CD1c-positive myeloid dendritic cell (primary cell): ENCODE measurements at regions not wholly inside any gene's neighbourhood (a gene's known extent, or its start where the extent isn't known, plus 50 kb on each side); places are given as distances from the start of the nearest gene placed in this dataset.
A peak's percentile ranks its signal among the peaks of the same experiment; 100 is the strongest.

Experiments used
- DNase-seq: peaks from one replicate; pipeline ENCODE4 v3.0.0-alpha.2; 2016; ENCODE audit errors: extremely low spot score

GRCh38 chr2:173419506-173419905 is 64.8 kb downstream of the CDCA7 start:
- no peak for DNase-seq

DNA sequence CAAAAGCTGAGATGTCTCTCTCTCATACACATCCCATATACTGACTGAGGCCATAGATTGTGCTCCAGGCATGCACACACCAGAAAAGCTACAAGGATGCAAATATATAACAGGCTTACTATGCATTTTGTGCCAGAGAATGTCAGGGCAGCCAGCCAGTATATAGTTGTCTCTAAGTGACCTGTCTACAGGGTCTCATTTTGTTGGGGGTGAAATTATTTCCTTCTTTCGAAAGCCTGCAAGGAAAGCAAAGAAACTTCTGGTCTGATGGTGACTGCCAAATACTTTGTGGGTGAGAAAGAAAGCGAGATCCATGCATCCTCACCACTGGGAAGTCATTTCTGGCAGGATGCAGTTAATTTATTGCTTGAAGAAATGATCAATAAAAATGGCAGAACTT is 70.2 kb downstream of the CDCA7 start:
- no peak for DNase-seq

DNA sequence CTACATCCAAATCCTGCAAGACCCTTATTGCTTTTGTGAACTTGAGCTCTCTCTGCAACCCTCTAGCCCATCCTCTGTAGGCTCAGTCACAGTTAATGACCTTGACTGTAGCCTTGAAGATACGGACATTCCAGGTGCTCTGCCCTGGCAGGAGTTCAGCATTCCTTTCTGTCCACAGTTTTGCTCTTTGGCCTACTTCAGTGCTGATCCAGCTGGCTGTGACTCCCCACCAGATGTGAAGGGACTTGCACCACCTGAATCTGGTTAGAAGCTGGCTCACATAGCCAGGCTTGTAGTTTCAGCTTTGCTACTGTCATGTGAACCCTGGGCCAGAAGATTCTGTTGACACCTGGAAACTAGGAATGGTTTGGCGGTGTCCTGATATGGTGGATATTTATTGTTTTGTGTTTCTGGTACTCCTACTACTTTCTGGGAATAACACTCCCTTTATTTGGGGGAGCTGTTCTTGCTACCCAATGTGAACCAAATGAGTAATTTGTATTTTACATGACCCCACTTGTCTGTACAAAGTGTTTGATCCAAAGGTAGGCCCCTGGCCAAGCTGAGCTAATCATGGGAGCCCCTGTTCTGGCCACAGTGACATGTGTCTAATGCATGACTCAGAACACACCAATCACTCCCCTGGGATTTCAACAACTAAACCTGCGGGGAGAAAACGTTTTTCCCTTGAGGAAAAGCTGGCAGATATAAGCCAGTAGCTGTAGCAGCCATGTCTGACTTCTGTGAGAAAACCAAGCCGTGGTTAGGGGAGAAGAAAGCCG is 73.4 kb downstream of the CDCA7 start:
- DNase-seq = no peak

GRCh38 chr2:173431191-173431590 is 76.5 kb downstream of the CDCA7 start:
- no peak for DNase-seq

DNA sequence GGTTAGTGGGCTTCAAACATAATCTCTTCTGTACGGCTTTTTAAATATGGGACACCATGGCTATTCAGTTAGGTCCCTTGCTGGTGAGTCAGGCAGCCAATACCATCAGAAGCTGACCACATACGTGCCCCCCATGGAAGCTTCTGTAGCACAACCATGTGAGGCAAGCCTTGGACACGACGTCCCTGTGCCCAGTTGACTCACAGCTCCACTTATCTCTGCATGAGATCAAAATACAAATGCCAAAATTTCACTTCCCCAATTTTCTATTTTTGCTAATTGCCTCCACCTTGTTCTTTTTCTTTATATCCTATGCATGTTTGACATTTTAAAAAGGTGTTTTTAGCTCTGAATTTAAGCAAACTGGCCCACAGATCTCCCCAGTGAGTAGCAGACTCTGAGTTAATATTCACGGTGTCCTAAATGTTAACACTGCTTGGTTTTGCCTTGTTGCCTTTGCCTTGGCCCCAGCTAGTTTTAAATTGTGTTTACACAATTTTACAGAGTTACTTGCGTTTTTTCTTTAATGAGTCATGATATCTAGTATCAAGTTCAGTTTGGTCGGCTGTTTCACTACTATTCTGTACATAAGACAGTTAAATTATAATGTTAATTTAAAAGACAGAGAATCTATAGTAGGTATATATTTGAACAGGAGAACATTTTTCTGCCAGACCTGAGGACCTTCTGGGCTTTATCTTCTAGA is 77.5 kb downstream of the CDCA7 start:
- peak; percentile 40 for DNase-seq

DNA sequence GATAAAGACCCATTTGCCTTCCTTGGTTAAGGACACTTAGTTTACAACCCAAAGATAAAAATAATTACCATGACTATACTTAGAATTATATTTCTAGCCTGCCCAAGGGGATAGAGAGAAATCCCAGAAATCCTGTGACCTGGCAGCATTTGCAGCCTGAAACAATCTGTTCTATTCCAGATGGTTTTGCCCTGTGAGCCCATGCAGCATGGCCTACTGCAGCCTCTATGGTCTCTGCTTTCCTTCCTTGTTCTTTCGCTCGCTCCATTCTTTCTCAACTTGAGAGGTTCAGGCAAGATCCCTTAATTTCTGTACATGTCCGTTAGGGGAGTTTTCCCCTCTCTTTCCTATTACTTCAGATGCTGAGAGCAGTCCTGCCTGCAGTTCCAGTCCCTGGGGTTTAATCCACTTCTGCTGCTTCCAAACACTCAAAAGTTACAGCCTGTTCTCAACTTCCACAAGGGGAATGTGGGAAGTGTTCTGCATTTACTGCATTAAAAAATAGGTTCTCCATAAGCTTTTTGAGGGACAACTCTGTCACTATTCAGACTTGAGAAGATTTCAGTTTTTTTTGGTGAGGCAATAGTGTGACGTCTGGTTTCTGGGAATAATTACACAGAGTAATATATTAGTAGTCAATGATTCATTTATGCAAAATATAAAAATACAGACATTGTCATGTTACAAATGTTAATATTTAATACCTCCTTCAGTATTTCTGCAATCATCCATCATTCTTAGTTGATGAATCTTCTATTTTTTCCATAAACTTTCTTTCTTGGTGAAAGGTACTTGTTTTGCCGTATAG is 80.3 kb downstream of the CDCA7 start:
- no peak for DNase-seq

- DNase-seq = no peak
Observed at GRCh38 chr2:173435574-173435973, 80.9 kb downstream of the CDCA7 start.

GRCh38 chr2:173436088-173436487 is 81.4 kb downstream of the CDCA7 start:
- DNase-seq = no peak

DNA sequence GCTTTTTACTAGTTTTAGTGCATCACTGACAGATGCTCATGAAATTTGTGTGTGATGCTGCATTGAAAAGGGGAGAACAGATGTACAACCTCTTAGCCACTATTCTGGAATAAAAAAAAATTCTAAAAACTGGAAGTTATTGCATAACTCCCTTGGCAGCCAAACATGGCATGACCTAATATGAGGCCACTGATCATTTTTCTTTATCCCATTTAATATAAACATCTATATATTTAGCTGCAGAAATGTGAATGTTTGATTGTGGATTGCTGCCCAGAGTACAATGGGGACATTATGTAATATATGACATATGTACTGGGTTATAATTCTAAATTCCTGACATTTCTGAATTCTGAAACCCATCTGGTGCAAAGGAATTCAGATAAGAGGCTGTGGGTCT is 86.5 kb downstream of the CDCA7 start:
- no peak for DNase-seq

- DNase-seq = no peak
Observed at GRCh38 chr2:173442542-173442941, 87.9 kb downstream of the CDCA7 start.

DNA sequence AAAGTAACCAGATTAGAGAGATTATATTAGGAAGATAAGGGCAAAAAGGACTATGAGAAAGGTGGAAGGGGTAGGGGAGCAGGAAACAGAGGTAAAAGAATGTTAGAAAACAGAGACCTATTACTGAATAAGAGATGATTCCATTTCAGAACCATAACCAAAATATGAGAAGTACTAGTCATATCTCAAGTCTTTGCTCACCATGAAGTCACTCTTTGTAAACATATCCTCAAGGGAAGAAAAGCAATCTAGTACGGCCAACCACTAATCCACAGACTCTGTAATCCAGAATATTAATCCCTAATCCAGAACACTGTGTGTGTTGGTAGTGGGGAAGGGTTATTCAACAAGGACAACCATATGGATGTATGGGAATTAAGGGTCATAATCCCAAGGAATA is 92.0 kb downstream of the CDCA7 start:
- DNase-seq = no peak

DNA sequence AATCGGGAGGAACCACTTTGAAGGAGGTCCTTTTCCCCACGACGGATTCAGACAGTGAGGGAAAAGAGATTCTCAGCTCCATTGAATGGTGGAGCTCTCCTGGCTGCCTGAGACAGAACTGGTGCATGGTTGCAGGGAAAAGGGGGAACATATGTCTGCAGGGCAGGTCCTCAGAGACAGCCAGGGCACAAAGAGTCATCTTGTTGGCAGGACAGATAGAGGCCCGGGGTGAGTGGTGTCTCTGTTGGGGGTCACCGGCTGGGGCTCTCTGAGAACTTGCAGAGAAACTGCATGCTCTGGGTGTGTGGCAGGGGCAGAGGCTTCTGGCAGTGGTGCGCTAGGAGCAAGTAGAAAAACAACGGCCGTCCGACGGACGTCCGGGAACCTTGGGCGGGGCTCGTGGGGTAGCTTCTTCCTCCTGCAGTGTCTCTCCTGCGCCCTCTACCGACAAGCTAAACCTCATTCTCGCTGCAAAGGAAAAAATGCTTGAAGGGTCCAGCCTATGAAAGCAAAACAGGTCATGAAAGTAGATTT is 94.3 kb downstream of the CDCA7 start:
- peak; percentile 71 for DNase-seq

- DNase-seq = no peak
Observed at GRCh38 chr2:173451118-173451517, 96.4 kb downstream of the CDCA7 start.

DNA sequence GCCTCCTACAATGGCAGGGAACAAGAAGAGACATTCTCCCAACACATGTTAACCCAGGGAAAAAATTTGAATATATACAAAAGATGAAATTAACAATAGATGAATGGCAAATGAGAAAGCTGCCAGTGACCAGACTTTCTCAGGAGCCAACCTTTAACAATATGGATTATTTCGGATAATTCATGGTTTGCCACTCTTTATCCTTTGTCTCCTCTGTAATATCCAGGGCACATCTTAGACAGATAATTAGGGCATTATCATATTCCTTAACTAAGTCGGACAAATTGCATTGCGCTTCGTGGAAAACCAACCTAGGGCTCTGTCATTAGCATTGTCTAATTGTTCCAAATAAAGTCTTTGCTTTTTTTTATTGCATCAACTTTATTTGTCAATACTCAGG is 97.3 kb downstream of the CDCA7 start:
- no peak for DNase-seq

GRCh38 chr2:173452416-173452815 is 97.7 kb downstream of the CDCA7 start:
- DNase-seq = no peak

DNA sequence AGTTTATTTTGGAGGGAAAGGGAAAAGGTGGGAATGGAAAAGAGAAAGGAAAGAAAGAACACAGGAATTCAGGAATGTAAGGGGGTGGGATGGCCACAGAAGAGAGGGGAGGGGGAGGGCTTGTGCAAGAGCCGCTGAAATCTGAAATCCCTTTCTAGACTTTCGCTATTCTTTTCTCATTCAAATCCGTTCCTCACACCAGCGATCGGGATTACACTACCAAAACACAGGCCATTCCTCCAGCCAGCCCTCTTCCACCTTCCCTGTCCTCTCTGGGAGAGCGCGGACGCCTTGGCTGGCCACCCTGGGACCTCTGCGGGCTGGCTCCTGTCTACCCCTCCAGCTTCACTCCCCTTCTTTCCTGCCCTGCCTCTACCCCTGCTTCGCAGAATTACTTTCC is 102.3 kb downstream of the CDCA7 start:
- DNase-seq = no peak

GRCh38 chr2:173457366-173457765 is 102.7 kb downstream of the CDCA7 start:
- no peak for DNase-seq

DNA sequence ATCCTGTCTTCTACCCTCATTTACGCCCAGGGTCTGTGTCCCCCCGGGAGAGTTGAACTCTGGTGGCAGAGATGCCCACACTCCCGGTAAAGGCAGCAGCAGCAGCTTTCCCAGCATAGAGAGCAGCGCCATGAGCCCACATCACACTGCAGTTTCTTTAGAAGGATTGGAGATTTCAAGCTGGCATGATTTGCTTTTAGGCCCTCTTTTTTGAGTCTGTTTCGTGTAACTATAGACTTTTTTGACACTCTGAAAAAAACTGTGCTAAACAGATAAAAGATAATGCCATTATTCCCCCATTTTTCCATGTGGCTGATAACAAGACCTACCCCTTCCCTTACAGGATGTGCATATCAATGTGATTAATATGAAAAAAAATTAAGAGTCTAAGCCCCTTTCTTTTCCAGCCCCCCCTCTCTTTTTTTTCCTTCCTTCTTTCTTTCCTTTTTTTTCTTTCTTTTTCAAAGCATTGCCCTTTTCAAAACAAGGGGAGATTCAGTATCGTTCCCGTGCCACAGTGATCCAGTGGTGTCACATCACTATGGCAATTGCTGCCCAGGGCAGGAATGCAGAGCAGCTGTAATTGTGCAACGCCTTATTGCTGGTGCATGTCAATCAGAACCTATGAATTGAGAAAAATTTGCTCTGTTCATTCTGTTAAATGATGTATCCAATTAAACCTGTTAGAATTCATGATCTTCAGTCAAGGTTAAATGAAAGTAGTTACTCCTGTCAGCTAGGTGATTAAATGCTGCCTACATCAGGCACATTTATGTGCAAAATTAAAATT is 104.5 kb downstream of the CDCA7 start:
- DNase-seq = no peak

GRCh38 chr2:173462892-173463840 is 108.5 kb downstream of the CDCA7 start:
- no peak for DNase-seq

DNA sequence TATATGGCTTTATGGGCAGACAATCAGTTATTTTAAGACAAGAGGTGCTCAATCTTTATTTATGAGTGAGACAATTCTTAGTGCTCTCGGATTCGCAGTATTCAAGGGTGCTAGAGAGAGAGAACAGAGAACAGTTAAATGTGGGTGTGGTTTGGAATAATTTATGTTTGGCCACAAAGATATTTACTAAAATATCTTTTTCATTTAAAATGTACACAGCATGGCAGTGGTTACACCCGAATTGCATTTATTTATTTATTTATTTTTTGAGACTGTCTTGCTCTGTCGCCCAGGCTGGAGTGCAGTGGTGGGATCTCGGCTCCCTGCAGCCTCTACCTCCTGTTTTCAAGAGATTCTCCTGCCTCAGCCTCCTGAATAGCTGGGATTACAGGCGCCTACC is 109.2 kb downstream of the CDCA7 start:
- DNase-seq = no peak
